Osteocyte (in vitro differentiated cells): ENCODE measurements at regions not wholly inside any gene's neighbourhood (a gene's known extent, or its start where the extent isn't known, plus 50 kb on each side); places are given as distances from the start of the nearest gene placed in this dataset.

Source experiments
- DNase-seq: peaks from one replicate; pipeline ENCODE4 v3.0.0; 2021; ENCODE audit warnings: mixed read lengths; ENCODE audit not compliant: unreplicated experiment; ENCODE audit errors: extremely low spot score
- H3K27ac Mint-ChIP-seq: one replicate; pipeline ENCODE4 v1.8.0; 2021; ENCODE audit warnings: mild to moderate bottlenecking, mixed read lengths; ENCODE audit not compliant: unreplicated experiment
- H3K27me3 Mint-ChIP-seq: one replicate; pipeline ENCODE4 v1.8.0; 2021; ENCODE audit warnings: mixed read lengths; ENCODE audit not compliant: unreplicated experiment
- H3K36me3 Mint-ChIP-seq: one replicate; pipeline ENCODE4 v1.8.0; 2021; ENCODE audit warnings: mixed read lengths; ENCODE audit not compliant: unreplicated experiment
- H3K4me1 Mint-ChIP-seq: one replicate; pipeline ENCODE4 v1.8.0; 2021; ENCODE audit warnings: mixed read lengths; ENCODE audit not compliant: unreplicated experiment
- H3K4me3 Mint-ChIP-seq: one replicate; pipeline ENCODE4 v1.8.0; 2021; ENCODE audit warnings: mild to moderate bottlenecking, moderate library complexity, mixed read lengths; ENCODE audit not compliant: unreplicated experiment
- H3K9me3 Mint-ChIP-seq: one replicate; pipeline ENCODE4 v1.8.0; 2021; ENCODE audit warnings: mixed read lengths; ENCODE audit not compliant: unreplicated experiment
- TF ChIP-seq, protein P1 (sequence below): fragments of 200-600 bp; sonication (generic); IDR thresholded peaks from 2 replicates; pipeline ENCODE4 v1.5.0; 2021; ENCODE audit warnings: antibody characterized with exemption, mild to moderate bottlenecking, moderate library complexity

- TF ChIP-seq, protein P1, sequence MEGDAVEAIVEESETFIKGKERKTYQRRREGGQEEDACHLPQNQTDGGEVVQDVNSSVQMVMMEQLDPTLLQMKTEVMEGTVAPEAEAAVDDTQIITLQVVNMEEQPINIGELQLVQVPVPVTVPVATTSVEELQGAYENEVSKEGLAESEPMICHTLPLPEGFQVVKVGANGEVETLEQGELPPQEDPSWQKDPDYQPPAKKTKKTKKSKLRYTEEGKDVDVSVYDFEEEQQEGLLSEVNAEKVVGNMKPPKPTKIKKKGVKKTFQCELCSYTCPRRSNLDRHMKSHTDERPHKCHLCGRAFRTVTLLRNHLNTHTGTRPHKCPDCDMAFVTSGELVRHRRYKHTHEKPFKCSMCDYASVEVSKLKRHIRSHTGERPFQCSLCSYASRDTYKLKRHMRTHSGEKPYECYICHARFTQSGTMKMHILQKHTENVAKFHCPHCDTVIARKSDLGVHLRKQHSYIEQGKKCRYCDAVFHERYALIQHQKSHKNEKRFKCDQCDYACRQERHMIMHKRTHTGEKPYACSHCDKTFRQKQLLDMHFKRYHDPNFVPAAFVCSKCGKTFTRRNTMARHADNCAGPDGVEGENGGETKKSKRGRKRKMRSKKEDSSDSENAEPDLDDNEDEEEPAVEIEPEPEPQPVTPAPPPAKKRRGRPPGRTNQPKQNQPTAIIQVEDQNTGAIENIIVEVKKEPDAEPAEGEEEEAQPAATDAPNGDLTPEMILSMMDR, result no peak
- no peak for DNase-seq
- Mint-ChIP-seq H3K9me3 (peaks cover 9% of the 10 kb centered on the region), H3K4me3 (no peak overlapping the region), H3K27me3 (no peaks in the 10 kb centered on the region), H3K27ac (no peak overlapping the region), H3K36me3 (peaks cover 7% of the 10 kb centered on the region), H3K4me1 (peaks cover 66% of the 10 kb centered on the region)
These were observed 85.1 kb downstream of the TMEM30B start for GRCh38 chr14:61196034-61196433.

DNA sequence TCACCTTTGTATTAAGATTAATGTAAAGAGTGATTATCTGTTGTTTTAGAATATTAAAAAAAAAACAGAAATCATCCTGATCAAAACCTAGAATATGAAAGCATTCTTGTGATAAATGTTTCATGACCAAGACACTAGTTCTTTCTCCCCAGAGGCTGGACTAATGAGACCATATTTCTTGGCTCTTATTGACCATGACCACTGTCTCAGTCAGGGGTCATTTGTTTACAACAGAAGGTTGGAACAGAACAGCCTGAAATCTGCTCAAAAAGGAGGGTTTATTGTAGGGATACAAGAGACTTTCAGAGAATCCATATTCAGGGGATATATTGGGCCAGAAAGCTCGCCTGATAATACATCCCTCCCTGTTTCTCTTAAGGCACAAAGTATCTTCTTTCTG lies 87.7 kb downstream of the TMEM30B start:
- peak overlapping the region; percentile 65 for H3K27ac Mint-ChIP-seq
- peaks cover 9% of the 10 kb centered on the region for H3K9me3 Mint-ChIP-seq
- DNase-seq, result no peak
- TF ChIP-seq, protein P1, result no peak
- H3K36me3 Mint-ChIP-seq, result peaks cover 7% of the 10 kb centered on the region
- H3K4me1 Mint-ChIP-seq, result peaks cover 69% of the 10 kb centered on the region
- no peaks in the 10 kb centered on the region for H3K27me3 Mint-ChIP-seq
- H3K4me3 Mint-ChIP-seq, result no peak overlapping the region

- no peak for DNase-seq
These were observed 88.1 kb downstream of the TMEM30B start for GRCh38 chr14:61192989-61193388.

DNA sequence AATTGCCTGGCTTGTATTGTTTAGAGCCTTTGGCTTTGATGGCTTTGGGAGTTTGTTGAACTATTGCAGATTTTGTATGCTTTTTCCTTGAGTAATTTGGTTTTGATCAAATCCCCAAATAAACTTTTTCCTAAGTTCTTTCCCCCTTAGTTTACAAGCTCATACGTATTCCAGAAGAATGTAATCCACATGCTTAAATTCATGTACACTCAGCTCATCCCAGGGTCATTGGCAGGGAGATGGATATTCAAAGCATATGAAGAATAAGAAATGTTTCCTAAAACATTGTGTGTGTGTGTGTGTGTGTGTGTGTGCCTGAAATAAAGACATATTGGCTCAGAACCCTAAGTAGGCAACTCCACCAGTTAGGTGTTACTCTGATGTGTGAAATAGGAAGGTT lies 89.4 kb downstream of the TMEM30B start:
- peaks cover 7% of the 10 kb centered on the region for H3K36me3 Mint-ChIP-seq
- H3K27ac Mint-ChIP-seq, result no peak overlapping the region
- peaks cover 9% of the 10 kb centered on the region for H3K9me3 Mint-ChIP-seq
- DNase-seq, result no peak
- H3K4me3 Mint-ChIP-seq, result no peak overlapping the region
- TF ChIP-seq, protein P1, result no peak
- H3K27me3 Mint-ChIP-seq, result no peaks in the 10 kb centered on the region
- peaks cover 69% of the 10 kb centered on the region for H3K4me1 Mint-ChIP-seq

More at GRCh38 chr14:61192989-61193388, 88.1 kb downstream of the TMEM30B start:
- no peaks in the 10 kb centered on the region for H3K27me3 Mint-ChIP-seq
- no peak overlapping the region for H3K4me3 Mint-ChIP-seq
- H3K27ac Mint-ChIP-seq, result peak overlapping the region; percentile 65
- peaks cover 7% of the 10 kb centered on the region for H3K36me3 Mint-ChIP-seq
- peaks cover 65% of the 10 kb centered on the region for H3K4me1 Mint-ChIP-seq
- peaks cover 9% of the 10 kb centered on the region for H3K9me3 Mint-ChIP-seq
- TF ChIP-seq, protein P1, result no peak

GRCh38 chr14:61190341-61190740 lies 90.8 kb downstream of the TMEM30B start:
- peaks cover 4% of the 10 kb centered on the region for H3K9me3 Mint-ChIP-seq
- DNase-seq, result no peak
- peaks cover 4% of the 10 kb centered on the region for H3K36me3 Mint-ChIP-seq
- H3K4me1 Mint-ChIP-seq, result peaks cover 80% of the 10 kb centered on the region
- H3K4me3 Mint-ChIP-seq, result no peak overlapping the region
- H3K27ac Mint-ChIP-seq, result peak overlapping the region; percentile 92
- TF ChIP-seq, protein P1, result no peak
- H3K27me3 Mint-ChIP-seq, result no peaks in the 10 kb centered on the region
